Cardiac muscle cell (in vitro differentiated cells and primary cell): ENCODE measurements at regions not wholly inside any gene's neighbourhood (a gene's known extent, or its start where the extent isn't known, plus 50 kb on each side); places are given as distances from the start of the nearest gene placed in this dataset.

Experiments
- DNase-seq, 2 donors: peaks; one replicate each; pipeline versions ENCODE4 v3.0.0 to v3.0.0-alpha.2; 2010 to 2017; ENCODE audit warnings: low read depth in 1 of 2, low spot score in 1 of 2
- H3K27ac ChIP-seq: fragments of 200-600 bp; sonication (generic); 2 replicates; pipeline ENCODE4 v1.5.1; 2016
- H3K27me3 ChIP-seq: fragments of 200-600 bp; sonication (generic); 2 replicates; pipeline ENCODE4 v1.6.0; 2016; ENCODE audit warnings: control low read depth
- H3K36me3 ChIP-seq: fragments of 200-600 bp; sonication (generic); 2 replicates; pipeline ENCODE4 v1.5.1; 2016; ENCODE audit warnings: control low read depth
- H3K4me1 ChIP-seq: fragments of 200-600 bp; sonication (generic); 2 replicates; pipeline ENCODE4 v1.8.1; 2017; ENCODE audit warnings: low read depth, mild to moderate bottlenecking, mixed run types
- H3K4me3 ChIP-seq: fragments of 200-600 bp; sonication (generic); 2 replicates; pipeline ENCODE4 v1.5.1; 2016; ENCODE audit warnings: mild to moderate bottlenecking
- H3K9me3 ChIP-seq: fragments of 200-600 bp; sonication (generic); 2 replicates; pipeline ENCODE4 v1.5.1; 2017; ENCODE audit warnings: low read depth, mild to moderate bottlenecking, control low read depth
- TF ChIP-seq, protein P1 (sequence below): IDR thresholded peaks from 2 replicates; pipeline ENCODE4 v1.5.1; 2012; ENCODE audit warnings: low read depth, mild to moderate bottlenecking, low read length

- no peak overlapping the region for H3K27ac ChIP-seq
- no peaks in the 10 kb centered on the region for H3K36me3 ChIP-seq
- H3K4me3 ChIP-seq, result no peak overlapping the region
- no peaks in the 10 kb centered on the region for H3K9me3 ChIP-seq
- no peaks in the 10 kb centered on the region for H3K4me1 ChIP-seq
- TF ChIP-seq, protein P1, sequence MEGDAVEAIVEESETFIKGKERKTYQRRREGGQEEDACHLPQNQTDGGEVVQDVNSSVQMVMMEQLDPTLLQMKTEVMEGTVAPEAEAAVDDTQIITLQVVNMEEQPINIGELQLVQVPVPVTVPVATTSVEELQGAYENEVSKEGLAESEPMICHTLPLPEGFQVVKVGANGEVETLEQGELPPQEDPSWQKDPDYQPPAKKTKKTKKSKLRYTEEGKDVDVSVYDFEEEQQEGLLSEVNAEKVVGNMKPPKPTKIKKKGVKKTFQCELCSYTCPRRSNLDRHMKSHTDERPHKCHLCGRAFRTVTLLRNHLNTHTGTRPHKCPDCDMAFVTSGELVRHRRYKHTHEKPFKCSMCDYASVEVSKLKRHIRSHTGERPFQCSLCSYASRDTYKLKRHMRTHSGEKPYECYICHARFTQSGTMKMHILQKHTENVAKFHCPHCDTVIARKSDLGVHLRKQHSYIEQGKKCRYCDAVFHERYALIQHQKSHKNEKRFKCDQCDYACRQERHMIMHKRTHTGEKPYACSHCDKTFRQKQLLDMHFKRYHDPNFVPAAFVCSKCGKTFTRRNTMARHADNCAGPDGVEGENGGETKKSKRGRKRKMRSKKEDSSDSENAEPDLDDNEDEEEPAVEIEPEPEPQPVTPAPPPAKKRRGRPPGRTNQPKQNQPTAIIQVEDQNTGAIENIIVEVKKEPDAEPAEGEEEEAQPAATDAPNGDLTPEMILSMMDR, result no peak
- DNase-seq, result no peak
- H3K27me3 ChIP-seq, result no peaks in the 10 kb centered on the region
Measured at GRCh38 chr1:240693844-240694243, 81.9 kb upstream of the GREM2 start.

- Histone ChIP-seq H3K27me3 (no peaks in the 10 kb centered on the region), H3K27ac (no peak overlapping the region), H3K36me3 (no peaks in the 10 kb centered on the region), H3K4me1 (no peaks in the 10 kb centered on the region), H3K4me3 (no peak overlapping the region), H3K9me3 (no peaks in the 10 kb centered on the region)
- DNase-seq, result no peak
- TF ChIP-seq, protein P1, result no peak
Measured at GRCh38 chr1:240693036-240693435, 81.1 kb upstream of the GREM2 start.

GRCh38 chr1:240691909-240692705 lies 80.2 kb upstream of the GREM2 start:
- no peaks in the 10 kb centered on the region for H3K4me1 ChIP-seq
- no peaks in the 10 kb centered on the region for H3K27me3 ChIP-seq
- TF ChIP-seq, protein P1, result peak; percentile 25
- DNase-seq, result peak; percentile 9 to 70
- H3K27ac ChIP-seq, result no peak overlapping the region
- no peaks in the 10 kb centered on the region for H3K36me3 ChIP-seq
- H3K9me3 ChIP-seq, result no peaks in the 10 kb centered on the region
- H3K4me3 ChIP-seq, result no peak overlapping the region

DNA sequence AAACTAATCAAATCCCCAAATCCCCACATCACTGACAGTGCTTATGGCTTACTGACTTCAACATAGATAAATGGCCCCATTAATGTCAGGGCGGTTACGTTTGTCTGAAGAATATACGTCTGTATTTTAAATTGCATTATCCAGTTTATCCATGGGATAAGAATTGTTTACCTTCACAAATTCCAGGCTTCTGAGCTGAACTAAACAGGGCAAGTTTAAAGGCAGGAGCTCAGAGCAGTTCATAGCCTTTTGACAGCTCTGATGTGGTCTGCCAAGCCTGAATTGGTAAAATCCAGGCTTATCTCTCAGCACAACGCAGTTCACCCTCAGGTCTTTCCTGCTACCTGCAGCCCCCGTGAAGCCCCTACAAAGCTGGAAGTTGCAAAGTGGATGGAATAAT lies 79.5 kb upstream of the GREM2 start:
- H3K4me3 ChIP-seq, result no peak overlapping the region
- no peak overlapping the region for H3K27ac ChIP-seq
- DNase-seq, result no peak
- H3K27me3 ChIP-seq, result no peaks in the 10 kb centered on the region
- H3K4me1 ChIP-seq, result no peaks in the 10 kb centered on the region
- no peaks in the 10 kb centered on the region for H3K9me3 ChIP-seq
- TF ChIP-seq, protein P1, result no peak
- no peaks in the 10 kb centered on the region for H3K36me3 ChIP-seq

DNA sequence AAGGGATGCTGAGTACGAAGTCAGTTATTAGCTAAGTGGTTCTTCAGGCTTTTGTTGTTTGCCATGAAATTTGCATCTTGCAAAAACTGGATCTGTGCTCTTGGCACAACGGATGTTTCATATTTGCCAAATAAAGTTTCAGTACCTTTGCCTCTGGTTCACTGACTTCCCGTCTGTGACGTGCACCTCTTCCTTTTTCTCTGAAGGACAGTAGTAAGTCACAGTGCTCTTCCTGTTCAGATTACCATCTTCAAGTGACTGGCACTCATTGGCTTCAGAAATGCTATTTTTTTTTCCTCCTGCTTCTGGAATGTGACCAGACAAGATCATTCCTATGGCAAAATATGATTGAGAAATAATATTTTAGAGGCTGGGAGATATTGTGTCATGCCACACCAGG lies 75.9 kb upstream of the GREM2 start:
- no peaks in the 10 kb centered on the region for H3K9me3 ChIP-seq
- H3K36me3 ChIP-seq, result no peaks in the 10 kb centered on the region
- H3K27me3 ChIP-seq, result no peaks in the 10 kb centered on the region
- no peak overlapping the region for H3K4me3 ChIP-seq
- no peaks in the 10 kb centered on the region for H3K4me1 ChIP-seq
- TF ChIP-seq, protein P1, result no peak
- no peak overlapping the region for H3K27ac ChIP-seq
- no peak for DNase-seq
